Keratinocyte (primary cell): ENCODE measurements at regions not wholly inside any gene's neighbourhood (a gene's known extent, or its start where the extent isn't known, plus 50 kb on each side); places are given as distances from the start of the nearest gene placed in this dataset.

Experiments used
- DNase-seq: peaks from one replicate; pipeline ENCODE4 v3.0.0-alpha.2; 2011; ENCODE audit warnings: low read depth, missing footprints, low spot score
- FAIRE-seq: peaks from 2 replicates; lab custom pipeline; 2011; peaks lifted over from hg19 to GRCh38; lab: Jason Lieb, UNC
- H2AFZ ChIP-seq: 2 replicates; pipeline ENCODE4 v1.6.0; 2012; ENCODE audit warnings: low read length, control low read depth, inconsistent platforms; ENCODE audit not compliant: control insufficient read depth
- H3K27ac ChIP-seq: 2 replicates; pipeline ENCODE4 v1.5.1; 2011; ENCODE audit warnings: low read length; ENCODE audit not compliant: control insufficient read depth, insufficient read depth
- H3K27me3 ChIP-seq: 3 replicates; pipeline ENCODE4 v1.6.0; 2011; ENCODE audit warnings: low read length; ENCODE audit not compliant: control insufficient read depth, insufficient read depth; ENCODE audit errors: extremely low read depth
- H3K36me3 ChIP-seq, 2 experiments: 2 replicates in 1 of 2; 3 replicates in 1 of 2; pipeline ENCODE4 v1.5.1; 2011; ENCODE audit warnings: low read length in 2 of 2, mild to moderate bottlenecking in 1 of 2; ENCODE audit not compliant: control insufficient read depth in 2 of 2, insufficient read depth in 2 of 2; ENCODE audit errors: extremely low read depth in 1 of 2
- H3K4me1 ChIP-seq: 3 replicates; pipeline ENCODE4 v1.5.1; 2011; ENCODE audit warnings: low read length; ENCODE audit not compliant: control insufficient read depth, insufficient read depth; ENCODE audit errors: extremely low read depth
- H3K4me2 ChIP-seq: 3 replicates; pipeline ENCODE4 v1.6.0; 2011; ENCODE audit warnings: low read depth, low read length; ENCODE audit not compliant: control insufficient read depth, insufficient read depth; ENCODE audit errors: extremely low read depth
- H3K4me3 ChIP-seq, 3 experiments: fragments of 200-600 bp in 1 of 3; sonication (generic) in 1 of 3; 2 replicates in 2 of 3; 3 replicates in 1 of 3; pipeline ENCODE4 v1.5.1; 2011 to 2016; ENCODE audit warnings: low read length in 3 of 3, mild to moderate bottlenecking in 3 of 3, control low read depth in 2 of 3, inconsistent platforms in 1 of 3, low read depth in 1 of 3, mixed read lengths in 1 of 3, mixed run types in 1 of 3, moderate library complexity in 1 of 3; ENCODE audit not compliant: control insufficient read depth in 2 of 3, insufficient read depth in 2 of 3; ENCODE audit errors: extremely low read depth in 1 of 3
- H3K79me2 ChIP-seq: 2 replicates; pipeline ENCODE4 v1.6.0; 2012; ENCODE audit warnings: low read length; ENCODE audit not compliant: control insufficient read depth, insufficient read depth
- H3K9ac ChIP-seq: 3 replicates; pipeline ENCODE4 v1.6.0; 2011; ENCODE audit warnings: low read length; ENCODE audit not compliant: control insufficient read depth, insufficient read depth; ENCODE audit errors: extremely low read depth
- H3K9me1 ChIP-seq: 3 replicates; pipeline ENCODE4 v1.6.0; 2011; ENCODE audit warnings: low read length; ENCODE audit not compliant: control insufficient read depth, insufficient read depth; ENCODE audit errors: extremely low read depth
- H3K9me3 ChIP-seq: 2 replicates; pipeline ENCODE4 v1.5.1; 2012; ENCODE audit warnings: low read depth, low read length; ENCODE audit not compliant: control insufficient read depth
- H4K20me1 ChIP-seq: 3 replicates; pipeline ENCODE4 v1.6.0; 2011; ENCODE audit warnings: low read length; ENCODE audit not compliant: control insufficient read depth, insufficient read depth; ENCODE audit errors: extremely low read depth
- CTCF ChIP-seq, 3 experiments: IDR thresholded peaks in 1 of 3; conservative IDR thresholded peaks in 1 of 3; optimal IDR thresholded peaks in 1 of 3; 2 replicates in 2 of 3; 3 replicates in 1 of 3; pipeline versions ENCODE3 to v1.5.1; 2011; ENCODE audit warnings: low read length in 3 of 3, mild to moderate bottlenecking in 3 of 3, moderate library complexity in 2 of 3, control low read depth in 1 of 3, inconsistent platforms in 1 of 3; ENCODE audit not compliant: insufficient read depth in 2 of 3; ENCODE audit errors: extremely low read depth in 1 of 3
- EZH2 ChIP-seq: IDR thresholded peaks from one replicate; pipeline ENCODE4 v1.6.1; 2012; ENCODE audit warnings: inconsistent platforms, mild to moderate bottlenecking, low read length, moderate library complexity
- dilution Hi-C: fragments of 300-500 bp; cut with MboI; formaldehyde crosslinking; loops from one replicate; pipeline ENCODE4 v1.7.0; 2020; ENCODE audit warnings: low sequenced_read_pairs; ENCODE audit not compliant: extremely low pct_ligation_motif_present

- TF ChIP-seq EZH2 (no peak), CTCF (optimal IDR thresholded peaks at IDR 0.05 in 1 of 3, IDR thresholded peaks at IDR 0.05 in 1 of 3, conservative IDR thresholded peaks at IDR 0.05 in 1 of 3; ENCODE audit: extremely low read depth in 1 of 3, insufficient read depth in 2 of 3, low read length in 3 of 3) (no peak)
- FAIRE-seq (no peak), DNase-seq (no peak)
- Histone ChIP-seq H3K79me2 (no peaks in the 10 kb centered on the region), H3K27ac (no peak overlapping the region), H3K36me3 (no peaks in the 10 kb centered on the region), H3K9me1 (no peaks in the 10 kb centered on the region), H4K20me1 (no peaks in the 10 kb centered on the region), H3K4me3 (no peak overlapping the region), H3K27me3 (no peaks in the 10 kb centered on the region), H2AFZ (no peak overlapping the region), H3K4me1 (no peaks in the 10 kb centered on the region), H3K4me2 (no peak overlapping the region), H3K9me3 (no peaks in the 10 kb centered on the region), H3K9ac (no peak overlapping the region)
- dilution Hi-C loops, result no loop called here
These were observed 73.7 kb upstream of the ESR1 start for GRCh38 chr6:151733680-151734320.

- no peak for FAIRE-seq
- dilution Hi-C loops, result no loop called here
- DNase-seq, result no peak
- Histone ChIP-seq H3K4me3 (no peak overlapping the region), H3K79me2 (no peaks in the 10 kb centered on the region), H3K9me1 (no peaks in the 10 kb centered on the region), H4K20me1 (no peaks in the 10 kb centered on the region), H3K9me3 (no peaks in the 10 kb centered on the region), H3K36me3 (no peaks in the 10 kb centered on the region), H3K27ac (no peak overlapping the region), H2AFZ (no peak overlapping the region), H3K4me1 (no peaks in the 10 kb centered on the region), H3K27me3 (no peaks in the 10 kb centered on the region), H3K9ac (no peak overlapping the region), H3K4me2 (no peak overlapping the region)
- TF ChIP-seq EZH2 (no peak), CTCF (optimal IDR thresholded peaks at IDR 0.05 in 1 of 3, IDR thresholded peaks at IDR 0.05 in 1 of 3, conservative IDR thresholded peaks at IDR 0.05 in 1 of 3; ENCODE audit: extremely low read depth in 1 of 3, insufficient read depth in 2 of 3, low read length in 3 of 3) (no peak)
These were observed 69.2 kb upstream of the ESR1 start for GRCh38 chr6:151738267-151738666.
